ENCODE measurements at regions not wholly inside any gene's neighbourhood (a gene's known extent, or its start where the extent isn't known, plus 50 kb on each side); places are given as distances from the start of the nearest gene placed in this dataset.

- Mint-ChIP-seq H3K27ac (no peak overlapping the region), H3K4me1 (no peaks in the 10 kb centered on the region), H3K4me3 (no peak overlapping the region), H3K36me3 (ENCODE audit: insufficient read depth in 1 of 3, low read depth in 3 of 3) (peaks cover 0 to 8% (median 2%) of the 10 kb centered on the region in 3 experiments; a peak in 4 of 7 replicates), H3K27me3 (ENCODE audit: low read depth) (peaks cover 8% of the 10 kb centered on the region), H3K9me3 (peaks cover 3 to 6% of the 10 kb centered on the region in 2 experiments; a peak in 3 of 5 replicates)
- H4K91ac ChIP-seq (ENCODE audit: insufficient read length, low read depth, low read length), result no peak overlapping the region
- H2AFZ ChIP-seq (ENCODE audit: low read length), result no peak overlapping the region
- H3K79me1 ChIP-seq (ENCODE audit: insufficient read depth, low read depth, low read length, poor library complexity, severe bottlenecking), result no peaks in the 10 kb centered on the region
- no peaks in the 10 kb centered on the region for H4K20me1 ChIP-seq (ENCODE audit: control insufficient read depth, insufficient read depth, insufficient read length)
- H3K9ac ChIP-seq (ENCODE audit: extremely low read depth, insufficient read length, low read length), result no peak overlapping the region
- TF ChIP-seq, protein P1, sequence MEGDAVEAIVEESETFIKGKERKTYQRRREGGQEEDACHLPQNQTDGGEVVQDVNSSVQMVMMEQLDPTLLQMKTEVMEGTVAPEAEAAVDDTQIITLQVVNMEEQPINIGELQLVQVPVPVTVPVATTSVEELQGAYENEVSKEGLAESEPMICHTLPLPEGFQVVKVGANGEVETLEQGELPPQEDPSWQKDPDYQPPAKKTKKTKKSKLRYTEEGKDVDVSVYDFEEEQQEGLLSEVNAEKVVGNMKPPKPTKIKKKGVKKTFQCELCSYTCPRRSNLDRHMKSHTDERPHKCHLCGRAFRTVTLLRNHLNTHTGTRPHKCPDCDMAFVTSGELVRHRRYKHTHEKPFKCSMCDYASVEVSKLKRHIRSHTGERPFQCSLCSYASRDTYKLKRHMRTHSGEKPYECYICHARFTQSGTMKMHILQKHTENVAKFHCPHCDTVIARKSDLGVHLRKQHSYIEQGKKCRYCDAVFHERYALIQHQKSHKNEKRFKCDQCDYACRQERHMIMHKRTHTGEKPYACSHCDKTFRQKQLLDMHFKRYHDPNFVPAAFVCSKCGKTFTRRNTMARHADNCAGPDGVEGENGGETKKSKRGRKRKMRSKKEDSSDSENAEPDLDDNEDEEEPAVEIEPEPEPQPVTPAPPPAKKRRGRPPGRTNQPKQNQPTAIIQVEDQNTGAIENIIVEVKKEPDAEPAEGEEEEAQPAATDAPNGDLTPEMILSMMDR (conservative IDR thresholded peaks at IDR 0.05), result no peak
- no peak overlapping the region for H2BK120ac ChIP-seq (ENCODE audit: low read depth, low read length, poor library complexity, severe bottlenecking)
- H3K14ac ChIP-seq (ENCODE audit: insufficient read depth, low read length), result no peak overlapping the region
- H3K23me2 ChIP-seq (ENCODE audit: insufficient read length, low read depth, low read length, poor library complexity, severe bottlenecking), result no peaks in the 10 kb centered on the region
- H3K27ac ChIP-seq (ENCODE audit: insufficient read length, low read depth, low read length), result no peak overlapping the region
- no peak overlapping the region for H2BK5ac ChIP-seq (ENCODE audit: insufficient read length, low read length)
- no peaks in the 10 kb centered on the region for H3K9me3 ChIP-seq (ENCODE audit: control insufficient read depth, low read depth, low read length)
- H3K56ac ChIP-seq (ENCODE audit: insufficient read length, low read depth, low read length), result no peak overlapping the region
- H3K79me2 ChIP-seq (ENCODE audit: insufficient read depth, low read length), result no peaks in the 10 kb centered on the region
- H2AK5ac ChIP-seq (ENCODE audit: insufficient read length, low read length), result no peak overlapping the region
- no peak overlapping the region for H3T11ph ChIP-seq (ENCODE audit: low read length)
- no peak overlapping the region for H3K4me2 ChIP-seq (ENCODE audit: insufficient read depth, insufficient read length, low read length)
- H3K18ac ChIP-seq (ENCODE audit: insufficient read length, low read depth, low read length), result no peak overlapping the region
- no peak for DNase-seq
- H3K23ac ChIP-seq (ENCODE audit: insufficient read length, low read depth, low read length), result no peak overlapping the region
- H3K4ac ChIP-seq (ENCODE audit: low read depth, low read length), result no peak overlapping the region
- no peak overlapping the region for H2BK15ac ChIP-seq (ENCODE audit: low read depth, low read length)
- H3K27me3 ChIP-seq (ENCODE audit: insufficient read depth, low read length), result no peaks in the 10 kb centered on the region
- H4K5ac ChIP-seq (ENCODE audit: insufficient read length, low read depth, low read length), result no peak overlapping the region
- no peak overlapping the region for H2BK12ac ChIP-seq (ENCODE audit: insufficient read length, low read depth, low read length)
- no peak overlapping the region for H2BK20ac ChIP-seq (ENCODE audit: low read depth, low read length, poor library complexity, severe bottlenecking)
- no peaks in the 10 kb centered on the region for H3K4me1 ChIP-seq (ENCODE audit: insufficient read depth, low read length)
- H4K8ac ChIP-seq (replicated peaks; ENCODE audit: insufficient read length, low read depth, low read length), result no peak overlapping the region
- WGBS (ENCODE audit: extremely low coverage, insufficient read length, low lambda C conversion rate), result no CpG with 5 or more reads among the region's 3 CpGs
Observed at GRCh38 chr12:114294303-114294685, 111.7 kb downstream of the TBX5 start.
